Effector memory CD8-positive, alpha-beta T cell (primary cell): ENCODE measurements at regions not wholly inside any gene's neighbourhood (a gene's known extent, or its start where the extent isn't known, plus 50 kb on each side); places are given as distances from the start of the nearest gene placed in this dataset.

Experiments used
- ATAC-seq: fragments of 150-1000 bp; cut with Tn5 transposase; replicated peaks from 2 replicates; pipeline ENCODE4 v1.10.0; 2021; ENCODE audit warnings: mild to moderate bottlenecking, moderate library complexity
- DNase-seq, 3 experiments: peaks; one replicate each; pipeline ENCODE4 v3.0.0; 2021
- H3K27ac Mint-ChIP-seq, 2 donors: one replicate each; pipeline ENCODE4 v1.8.0; 2022; ENCODE audit warnings: mild to moderate bottlenecking in 2 of 2, mixed read lengths in 2 of 2, moderate library complexity in 2 of 2
- H3K27me3 Mint-ChIP-seq, 2 donors: one replicate each; pipeline ENCODE4 v1.8.0; 2022; ENCODE audit warnings: mixed read lengths in 2 of 2
- H3K36me3 Mint-ChIP-seq: one replicate; pipeline ENCODE4 v1.8.0; 2022; ENCODE audit warnings: mild to moderate bottlenecking, moderate library complexity, mixed read lengths; ENCODE audit not compliant: insufficient read depth
- H3K4me1 Mint-ChIP-seq, 2 donors: one replicate each; pipeline ENCODE4 v1.8.0; 2022; ENCODE audit warnings: low read depth in 2 of 2, mixed read lengths in 2 of 2
- H3K4me3 Mint-ChIP-seq, 2 donors: one replicate each; pipeline ENCODE4 v1.8.0; 2022; ENCODE audit warnings: mild to moderate bottlenecking in 2 of 2, mixed read lengths in 2 of 2, moderate library complexity in 2 of 2
- H3K9me3 Mint-ChIP-seq, 2 donors: one replicate each; pipeline ENCODE4 v1.8.0; 2022; ENCODE audit warnings: mixed read lengths in 2 of 2

DNA sequence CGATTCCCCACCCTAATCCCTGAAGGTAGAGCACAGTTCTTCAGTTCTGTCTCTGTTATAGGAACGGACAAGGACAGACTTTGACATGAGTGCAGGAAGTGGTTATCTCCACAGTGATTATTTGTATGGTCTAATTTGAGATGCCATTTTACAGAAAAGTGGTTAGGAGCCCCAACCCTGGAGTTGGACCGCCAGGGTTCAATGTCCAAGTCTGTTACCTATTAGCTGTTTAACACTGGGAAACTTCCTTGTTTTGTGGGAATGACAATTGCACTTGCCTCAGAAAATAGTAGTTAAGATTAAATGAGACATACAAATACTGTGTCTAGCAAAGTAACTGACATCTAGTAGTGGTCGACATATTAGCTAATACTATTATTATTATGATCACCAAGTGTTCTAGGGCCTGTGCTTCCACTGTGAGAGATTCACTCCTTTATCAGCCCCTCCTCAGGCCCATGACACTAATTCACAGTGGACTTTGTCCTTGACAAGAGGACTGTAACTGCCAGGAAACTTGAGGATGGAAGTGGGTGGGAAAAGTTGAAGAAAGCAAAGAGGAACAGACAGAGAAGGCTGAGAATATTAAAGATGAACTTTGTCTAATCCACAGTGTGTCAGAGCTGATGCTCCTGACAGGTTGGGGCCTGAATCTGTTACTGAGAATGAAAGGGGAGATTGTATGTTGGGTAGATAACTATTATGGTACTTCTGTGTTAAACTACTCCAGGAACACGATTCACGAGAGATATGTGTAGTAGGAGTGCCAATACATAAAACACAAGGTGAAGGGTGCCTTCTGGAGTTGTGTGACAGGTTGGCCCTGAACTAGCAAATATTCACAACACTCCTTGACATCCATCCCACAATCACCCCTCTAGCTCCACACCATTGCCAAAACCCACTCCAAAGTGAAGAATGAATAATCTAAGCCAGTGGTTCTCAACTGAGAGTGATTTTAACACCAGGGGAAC lies 66.4 kb downstream of the TAC1 start:
- Mint-ChIP-seq H3K27me3 (peaks cover 35 to 55% of the 10 kb centered on the region in 2 donors), H3K4me1 (no peaks in the 10 kb centered on the region), H3K4me3 (no peak overlapping the region), H3K9me3 (no peaks in the 10 kb centered on the region), H3K27ac (no peak overlapping the region), H3K36me3 (no peaks in the 10 kb centered on the region)
- no peak for DNase-seq
- no peak for ATAC-seq

DNA sequence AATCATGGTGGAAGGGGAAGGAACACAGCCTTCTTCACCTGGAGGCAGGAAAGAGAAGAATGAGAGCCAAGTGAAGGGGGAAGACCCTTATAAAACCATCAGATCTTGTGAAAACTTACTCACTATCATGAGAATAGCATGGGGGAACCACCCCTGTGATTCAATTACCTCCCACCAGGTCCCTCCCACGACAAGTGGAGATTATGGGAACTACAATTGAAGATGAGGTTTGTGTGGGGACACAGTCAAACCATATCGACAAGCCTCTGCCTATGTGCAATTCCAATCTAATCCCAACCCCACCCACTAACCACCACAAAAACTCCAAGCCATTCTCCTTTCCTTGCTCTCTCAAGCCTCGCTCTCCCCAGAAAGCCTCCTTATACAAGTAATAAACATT lies 69.2 kb downstream of the TAC1 start:
- Mint-ChIP-seq H3K4me1 (no peaks in the 10 kb centered on the region), H3K9me3 (no peaks in the 10 kb centered on the region), H3K27me3 (peaks cover 28 to 52% of the 10 kb centered on the region in 2 donors), H3K36me3 (no peaks in the 10 kb centered on the region), H3K27ac (no peak overlapping the region), H3K4me3 (no peak overlapping the region)
- ATAC-seq, result no peak
- no peak for DNase-seq
